Mesothelial cell of epicardium (in vitro differentiated cells): ENCODE measurements at regions not wholly inside any gene's neighbourhood (a gene's known extent, or its start where the extent isn't known, plus 50 kb on each side); places are given as distances from the start of the nearest gene placed in this dataset.

Source experiments
- DNase-seq, 2 experiments: peaks; one replicate each; pipeline ENCODE4 v3.0.0; 2021; ENCODE audit warnings: low spot score in 2 of 2; ENCODE audit not compliant: unreplicated experiment in 2 of 2
- H3K27ac Mint-ChIP-seq: 2 replicates; pipeline ENCODE4 v1.8.0; 2021; ENCODE audit warnings: mixed read lengths
- H3K27me3 Mint-ChIP-seq: 2 replicates; pipeline ENCODE4 v1.8.0; 2021; ENCODE audit warnings: low read depth, mixed read lengths
- H3K36me3 Mint-ChIP-seq: 2 replicates; pipeline ENCODE4 v1.8.0; 2021; ENCODE audit warnings: mixed read lengths
- H3K4me1 Mint-ChIP-seq: 2 replicates; pipeline ENCODE4 v1.8.0; 2021; ENCODE audit warnings: mixed read lengths
- H3K4me3 Mint-ChIP-seq: 2 replicates; pipeline ENCODE4 v1.8.0; 2021; ENCODE audit warnings: mild to moderate bottlenecking, moderate library complexity, mixed read lengths
- H3K9me3 Mint-ChIP-seq: 2 replicates; pipeline ENCODE4 v1.8.0; 2021; ENCODE audit warnings: mixed read lengths
- CTCF ChIP-seq: fragments of 200-600 bp; sonication (generic); IDR thresholded peaks from one replicate; pipeline ENCODE4 v1.5.0; 2021; ENCODE audit warnings: antibody characterized with exemption; ENCODE audit not compliant: unreplicated experiment

- H3K27ac Mint-ChIP-seq, result no peak overlapping the region
- no peaks in the 10 kb centered on the region for H3K9me3 Mint-ChIP-seq
- no peak for TF ChIP-seq CTCF
These were observed 501.3 kb downstream of the OMA1 start for GRCh38 chr1:58045094-58045705.

DNA sequence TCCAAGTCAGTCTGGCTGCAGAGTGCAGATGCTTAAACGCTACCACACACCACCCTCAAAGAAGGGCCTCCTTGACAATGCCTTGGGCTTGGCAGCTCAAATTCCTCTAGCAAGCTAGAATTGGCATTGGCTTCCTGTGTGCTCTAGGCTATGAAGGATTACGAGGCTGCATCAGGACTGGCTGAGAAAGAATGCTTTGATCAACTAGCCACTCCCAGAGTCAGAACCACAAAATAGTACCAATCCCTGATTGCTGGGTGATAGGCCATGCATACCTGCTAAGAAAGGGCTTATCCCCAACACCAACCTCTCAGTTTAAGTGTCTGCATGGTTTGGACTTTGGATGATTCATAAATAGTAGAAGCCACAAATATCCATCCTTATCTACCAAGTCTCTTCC is 504.9 kb downstream of the OMA1 start:
- TF ChIP-seq CTCF, result no peak
- no peaks in the 10 kb centered on the region for H3K9me3 Mint-ChIP-seq
- H3K27ac Mint-ChIP-seq, result no peak overlapping the region

More at GRCh38 chr1:58045094-58045705, 501.3 kb downstream of the OMA1 start:
- Mint-ChIP-seq H3K27me3 (peaks cover 16% of the 10 kb centered on the region), H3K4me1 (no peaks in the 10 kb centered on the region), H3K4me3 (no peak overlapping the region), H3K36me3 (no peaks in the 10 kb centered on the region)
- DNase-seq, result no peak

DNA sequence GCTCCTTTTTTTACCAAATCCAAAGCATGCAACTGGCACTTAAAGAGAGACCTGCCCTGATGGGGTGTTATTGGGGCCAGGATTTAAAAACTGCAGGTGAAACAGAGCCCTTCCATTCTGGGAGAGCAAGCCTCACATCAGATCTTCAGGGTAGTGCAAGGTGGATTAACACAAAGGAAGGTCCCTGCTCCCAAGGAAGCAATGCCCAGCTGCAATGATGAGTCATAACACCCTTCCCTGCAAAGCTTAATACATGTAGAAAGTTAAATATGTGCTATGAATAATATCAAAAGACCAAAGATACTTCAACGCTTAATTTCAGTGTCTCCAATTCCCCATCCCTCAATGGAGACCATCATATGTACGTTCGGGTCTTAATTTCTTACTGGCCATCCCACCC is 508.0 kb downstream of the OMA1 start:
- no peak for TF ChIP-seq CTCF
- H3K4me1 Mint-ChIP-seq, result no peaks in the 10 kb centered on the region

More for the DNA sequence above, 504.9 kb downstream of the OMA1 start:
- no peak for DNase-seq
- Mint-ChIP-seq H3K27me3 (peaks cover 41% of the 10 kb centered on the region), H3K36me3 (no peaks in the 10 kb centered on the region), H3K4me1 (no peaks in the 10 kb centered on the region), H3K4me3 (no peak overlapping the region)

DNA sequence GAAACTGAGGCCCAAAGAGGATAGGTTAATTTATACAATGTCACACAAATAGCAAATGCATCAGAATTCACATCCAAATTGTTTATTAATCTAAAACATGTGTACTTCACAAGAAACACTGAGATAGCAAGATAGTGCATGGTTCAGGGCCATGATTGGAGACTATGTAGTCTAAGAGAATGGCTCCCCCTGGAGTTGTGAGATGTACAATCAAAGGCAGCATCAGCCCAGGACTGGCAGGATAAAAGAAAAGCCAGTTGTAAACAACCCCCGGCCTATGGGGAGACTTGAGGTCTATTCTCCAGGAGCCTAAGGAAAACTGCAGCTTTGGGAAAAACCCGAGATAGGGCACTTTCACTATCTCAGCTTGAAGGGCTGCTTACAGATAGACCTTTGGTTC is 511.0 kb downstream of the OMA1 start:
- Mint-ChIP-seq H3K36me3 (no peaks in the 10 kb centered on the region), H3K4me1 (no peaks in the 10 kb centered on the region), H3K9me3 (no peaks in the 10 kb centered on the region), H3K4me3 (no peak overlapping the region), H3K27me3 (peaks cover 77% of the 10 kb centered on the region), H3K27ac (no peak overlapping the region)
- TF ChIP-seq CTCF, result no peak
- DNase-seq, result no peak

More for the DNA sequence above, 508.0 kb downstream of the OMA1 start:
- Mint-ChIP-seq H3K9me3 (no peaks in the 10 kb centered on the region), H3K36me3 (no peaks in the 10 kb centered on the region), H3K4me3 (no peak overlapping the region), H3K27me3 (peaks cover 60% of the 10 kb centered on the region), H3K27ac (no peak overlapping the region)
- no peak for DNase-seq

- Mint-ChIP-seq H3K4me1 (no peaks in the 10 kb centered on the region), H3K36me3 (no peaks in the 10 kb centered on the region), H3K27ac (no peak overlapping the region), H3K27me3 (peaks cover 79% of the 10 kb centered on the region), H3K9me3 (no peaks in the 10 kb centered on the region), H3K4me3 (no peak overlapping the region)
- no peak for DNase-seq
- no peak for TF ChIP-seq CTCF
These were observed 513.2 kb downstream of the OMA1 start for GRCh38 chr1:58033311-58033710.
